ENCODE measurements at regions not wholly inside any gene's neighbourhood (a gene's known extent, or its start where the extent isn't known, plus 50 kb on each side); places are given as distances from the start of the nearest gene placed in this dataset.
"Not testable (repeated sequence)": the region's sequence is repeated elsewhere in the genome, so short reads cannot be mapped to it uniquely, and the experiment has no call there.

- DNase-seq (ENCODE audit: low read depth): no peak
Observed at GRCh38 chr1:213679153-213679552, 308.6 kb upstream of the PROX1 start.

GRCh38 chr1:213680677-213681325 is 307.0 kb upstream of the PROX1 start:
- DNase-seq (ENCODE audit: low read depth): no peak

- no peak for DNase-seq (ENCODE audit: low read depth)
Observed at GRCh38 chr1:213681788-213682340, 305.9 kb upstream of the PROX1 start.

GRCh38 chr1:213683529-213683928 is 304.2 kb upstream of the PROX1 start:
- no peak for DNase-seq (ENCODE audit: low read depth)

GRCh38 chr1:213684454-213684853 is 303.3 kb upstream of the PROX1 start:
- no peak for DNase-seq (ENCODE audit: low read depth)

- DNase-seq (ENCODE audit: low read depth): no peak
Observed at GRCh38 chr1:213685992-213686582, 301.7 kb upstream of the PROX1 start.

- no peak for DNase-seq (ENCODE audit: low read depth)
Observed at GRCh38 chr1:213686983-213687382, 300.8 kb upstream of the PROX1 start.

GRCh38 chr1:213687832-213688231 is 299.9 kb upstream of the PROX1 start:
- no peak for DNase-seq (ENCODE audit: low read depth)

- DNase-seq (ENCODE audit: low read depth): no peak
Observed at GRCh38 chr1:213688655-213689054, 299.1 kb upstream of the PROX1 start.

- DNase-seq (ENCODE audit: low read depth): no peak
Observed at GRCh38 chr1:213689260-213689659, 298.5 kb upstream of the PROX1 start.

- DNase-seq (ENCODE audit: low read depth): no peak
Observed at GRCh38 chr1:213690341-213690917, 297.3 kb upstream of the PROX1 start.

- DNase-seq (ENCODE audit: low read depth): no peak
Observed at GRCh38 chr1:213692321-213692720, 295.5 kb upstream of the PROX1 start.

- no peak for DNase-seq (ENCODE audit: low read depth)
Observed at GRCh38 chr1:213693864-213694263, 293.9 kb upstream of the PROX1 start.

GRCh38 chr1:213697192-213697802 is 290.5 kb upstream of the PROX1 start:
- no peak for DNase-seq (ENCODE audit: low read depth)

- no peak for DNase-seq (ENCODE audit: low read depth)
Observed at GRCh38 chr1:213698092-213698702, 289.6 kb upstream of the PROX1 start.

- no peak for DNase-seq (ENCODE audit: low read depth)
Observed at GRCh38 chr1:213702703-213703102, 285.1 kb upstream of the PROX1 start.

- DNase-seq (ENCODE audit: low read depth): no peak
Observed at GRCh38 chr1:213704941-213705340, 282.8 kb upstream of the PROX1 start.

- DNase-seq (ENCODE audit: low read depth): not testable (repeated sequence)
Observed at GRCh38 chr1:213711833-213712490, 275.8 kb upstream of the PROX1 start.

GRCh38 chr1:213714645-213715044 is 273.1 kb upstream of the PROX1 start:
- no peak for DNase-seq (ENCODE audit: low read depth)

- no peak for DNase-seq (ENCODE audit: low read depth)
Observed at GRCh38 chr1:213715182-213715581, 272.6 kb upstream of the PROX1 start.

GRCh38 chr1:213719462-213719861 is 268.3 kb upstream of the PROX1 start:
- no peak for DNase-seq (ENCODE audit: low read depth)

- no peak for DNase-seq (ENCODE audit: low read depth)
Observed at GRCh38 chr1:213720032-213720431, 267.7 kb upstream of the PROX1 start.

All from forelimb muscle (tissue), 1 donor.